HG03558 (cell line): ENCODE measurements at regions not wholly inside any gene's neighbourhood (a gene's known extent, or its start where the extent isn't known, plus 50 kb on each side); places are given as distances from the start of the nearest gene placed in this dataset.

ENCODE experiments used
- ATAC-seq: cut with Tn5 transposase; IDR thresholded peaks from one replicate; pipeline ENCODE4 v1.9.1; 2021; ENCODE audit warnings: moderate number of reproducible peaks; ENCODE audit not compliant: unreplicated experiment; ENCODE audit errors: extremely low read depth

- no peak for ATAC-seq
These were observed 301.3 kb upstream of the SKOR2 start for GRCh38 chr18:47552783-47553182.

GRCh38 chr18:47550611-47551010 lies 299.2 kb upstream of the SKOR2 start:
- no peak for ATAC-seq

GRCh38 chr18:47549021-47549540 lies 297.6 kb upstream of the SKOR2 start:
- no peak for ATAC-seq

DNA sequence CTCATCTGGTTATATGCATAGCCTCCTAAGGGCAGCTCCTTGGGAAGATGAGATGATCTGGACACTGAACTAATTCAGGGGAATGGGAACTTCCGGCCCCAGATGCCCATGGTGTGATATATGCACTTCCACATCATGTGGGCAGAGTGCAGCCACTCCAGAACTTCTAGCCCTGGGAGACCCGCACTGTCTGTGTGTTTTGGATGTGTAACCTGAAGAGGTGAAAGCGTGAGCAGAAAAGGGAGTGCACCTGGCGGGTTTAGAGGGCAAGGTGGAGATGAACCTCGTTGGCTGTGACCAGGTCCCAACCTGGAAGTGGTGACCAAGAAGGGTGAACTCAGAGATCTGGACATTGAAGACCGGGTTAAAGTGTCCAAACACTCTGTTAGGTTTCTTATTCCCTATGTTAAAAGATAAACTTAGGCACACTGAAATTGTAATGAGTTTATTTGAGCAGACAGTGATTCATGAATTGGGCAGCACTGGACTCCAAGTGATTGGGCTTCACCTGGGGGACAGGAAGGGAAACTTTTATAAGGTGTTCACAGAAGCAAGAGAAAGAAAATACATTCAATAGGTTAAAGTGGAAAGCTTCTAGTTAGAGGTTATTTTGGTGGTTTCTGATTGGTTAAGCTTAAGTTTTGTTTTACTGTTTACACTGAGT lies 296.2 kb upstream of the SKOR2 start:
- ATAC-seq = no peak

- ATAC-seq = no peak
These were observed 294.2 kb upstream of the SKOR2 start for GRCh38 chr18:47545613-47546012.

GRCh38 chr18:47543080-47543479 lies 291.6 kb upstream of the SKOR2 start:
- no peak for ATAC-seq

- no peak for ATAC-seq
These were observed 291.1 kb upstream of the SKOR2 start for GRCh38 chr18:47542551-47542950.

DNA sequence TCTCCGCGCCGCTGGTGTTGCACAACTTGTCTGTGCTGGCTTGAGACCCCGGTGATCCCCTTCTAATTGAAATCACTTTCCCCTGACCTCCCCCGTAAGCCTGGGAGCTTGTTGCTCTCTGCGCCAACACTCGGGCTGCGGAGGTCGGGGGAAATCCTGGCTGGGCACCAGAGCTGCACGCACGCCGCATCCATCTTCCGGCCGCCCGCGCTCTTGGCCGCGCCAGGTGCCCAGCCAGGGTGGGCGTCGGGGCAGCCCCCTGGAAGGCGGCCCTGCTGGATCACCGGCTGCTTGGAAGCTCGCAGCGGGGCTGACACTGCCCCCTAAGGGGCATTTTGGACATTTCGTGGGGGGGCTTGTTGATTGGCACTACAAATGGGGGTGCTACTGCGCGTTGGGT lies 280.3 kb upstream of the SKOR2 start:
- ATAC-seq = no peak

DNA sequence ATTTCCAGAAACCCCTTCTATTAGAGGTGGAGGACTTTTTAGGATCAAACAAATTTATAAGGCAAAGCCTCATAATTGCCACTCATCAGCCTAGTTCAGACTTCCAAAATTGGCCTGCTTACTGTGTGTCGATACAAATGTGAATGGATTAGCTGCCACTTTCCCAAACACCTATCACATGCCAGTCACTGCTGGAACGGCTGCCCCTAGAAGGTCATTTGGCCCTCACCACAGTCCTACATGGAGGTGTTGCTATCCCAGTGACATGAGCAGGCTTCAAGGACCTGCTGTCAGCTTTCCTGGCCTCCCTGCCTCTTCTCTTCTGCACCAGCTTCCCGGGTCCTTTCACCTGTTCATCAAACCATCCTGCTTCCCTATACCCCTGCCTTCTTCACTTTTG lies 279.2 kb upstream of the SKOR2 start:
- no peak for ATAC-seq

- ATAC-seq = no peak
These were observed 276.9 kb upstream of the SKOR2 start for GRCh38 chr18:47528343-47528742.

DNA sequence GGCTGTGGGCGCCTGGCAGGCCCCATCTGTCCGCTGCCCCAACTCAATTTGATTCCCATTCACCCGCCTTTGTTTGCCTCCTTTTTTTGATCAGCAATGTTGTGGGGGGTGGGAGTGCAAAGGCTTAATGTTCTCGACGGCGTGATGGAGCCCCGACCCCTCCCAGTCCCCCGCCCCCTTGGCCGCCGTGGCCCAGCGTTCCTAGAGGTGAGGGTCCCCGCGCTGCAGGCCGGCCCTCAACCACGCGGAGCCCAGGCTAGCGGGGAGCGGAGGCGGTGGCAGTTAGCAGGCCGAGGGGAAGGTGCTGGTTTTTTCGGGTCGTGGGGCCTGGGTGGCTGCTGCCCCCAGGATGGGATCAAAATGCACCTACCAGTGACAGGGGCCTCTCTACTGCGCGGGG lies 274.7 kb upstream of the SKOR2 start:
- no peak for ATAC-seq

DNA sequence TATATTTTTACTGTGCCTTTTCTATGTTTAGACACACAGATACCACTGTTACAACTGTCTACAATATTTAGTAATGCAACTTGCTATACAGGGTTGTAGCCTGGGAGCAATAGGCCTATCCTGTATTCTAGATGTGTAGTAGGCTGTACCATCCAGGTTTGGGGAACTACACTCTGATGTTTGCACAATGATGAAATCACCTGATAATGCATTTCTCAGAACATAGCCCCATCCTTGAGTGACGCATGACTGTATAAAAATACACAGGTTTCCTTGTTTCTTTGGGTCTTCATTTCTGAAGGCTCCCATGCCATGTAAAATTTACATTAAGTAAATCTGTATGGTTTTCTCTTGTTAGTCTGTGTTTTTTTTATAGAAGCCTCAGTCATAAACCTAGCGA lies 270.9 kb upstream of the SKOR2 start:
- no peak for ATAC-seq

DNA sequence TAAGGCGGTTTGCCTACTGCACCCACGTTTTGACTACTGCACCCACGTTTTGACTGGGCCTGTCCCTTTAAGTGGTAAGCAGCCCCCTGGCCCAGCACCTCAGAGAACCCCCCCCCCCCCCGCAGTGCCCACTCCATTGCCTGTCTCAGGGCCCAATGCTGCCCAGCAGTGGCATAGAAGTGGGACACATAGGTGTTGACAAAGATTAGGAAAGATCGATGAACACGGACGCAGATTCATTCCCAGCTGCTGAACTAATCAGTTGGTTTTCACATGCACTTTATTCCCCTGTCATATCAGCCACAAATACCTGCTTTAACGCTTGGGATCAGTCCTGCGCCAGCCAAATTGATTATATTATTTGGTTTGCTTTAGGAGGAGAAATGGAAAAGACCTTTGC lies 268.8 kb upstream of the SKOR2 start:
- no peak for ATAC-seq

GRCh38 chr18:47519706-47520105 lies 268.2 kb upstream of the SKOR2 start:
- no peak for ATAC-seq

DNA sequence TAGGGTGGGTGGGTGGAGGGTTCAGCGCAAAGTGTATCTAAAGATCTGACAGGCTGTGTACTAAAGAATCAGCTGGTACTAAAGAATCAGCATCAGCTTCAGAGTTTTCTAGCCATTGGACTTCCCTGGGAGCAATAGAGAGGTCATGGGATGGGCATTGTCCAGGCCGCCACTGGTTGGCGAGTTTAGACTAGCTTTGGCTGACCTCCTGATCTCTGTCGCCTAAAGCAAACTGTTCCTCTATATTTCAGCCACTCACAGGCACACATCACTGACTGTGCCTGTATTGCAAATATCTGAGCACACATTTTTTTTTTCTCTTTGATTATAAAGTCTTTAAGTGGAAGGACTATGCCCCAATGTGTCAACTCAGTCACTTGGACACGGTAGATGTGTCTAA lies 267.8 kb upstream of the SKOR2 start:
- no peak for ATAC-seq

DNA sequence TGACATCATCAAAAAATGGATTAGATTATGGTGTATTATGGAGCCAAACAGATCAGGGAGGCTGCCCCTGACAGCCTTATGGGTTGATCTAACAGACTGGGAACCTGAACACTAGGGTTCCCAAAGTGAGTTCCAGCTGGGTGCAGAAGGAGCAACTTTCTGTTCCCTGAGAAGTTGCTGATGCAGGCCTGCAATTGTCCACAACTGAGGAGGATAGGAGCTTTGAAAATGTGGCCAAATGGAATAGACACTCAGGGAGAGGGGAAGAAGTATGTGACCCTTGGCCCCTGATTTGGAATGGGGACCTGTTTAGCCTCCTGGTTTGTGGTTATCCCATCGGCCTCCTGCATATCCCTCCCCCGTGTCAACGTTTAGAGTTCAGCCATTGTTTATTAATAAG lies 262.2 kb upstream of the SKOR2 start:
- no peak for ATAC-seq

- no peak for ATAC-seq
These were observed 261.4 kb upstream of the SKOR2 start for GRCh38 chr18:47512726-47513435.

DNA sequence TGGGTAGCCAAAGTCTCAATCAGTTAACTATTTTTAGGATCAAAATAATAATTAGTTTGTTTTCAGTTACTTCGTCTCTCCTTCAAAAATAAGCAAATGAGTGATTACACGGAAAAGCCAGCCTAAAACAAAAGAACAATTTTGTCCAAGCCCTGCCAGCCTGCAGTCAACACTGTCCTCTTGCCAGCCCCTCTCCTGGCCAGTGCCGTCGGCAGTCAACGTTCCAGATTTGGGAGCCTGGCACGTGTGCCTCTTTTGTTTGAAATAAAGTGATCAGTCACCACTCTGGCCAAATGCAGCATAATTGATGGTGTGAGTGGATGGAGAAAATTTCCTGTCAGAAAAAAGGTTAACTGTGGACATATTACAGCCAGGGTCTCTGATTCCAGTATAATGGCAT lies 260.6 kb upstream of the SKOR2 start:
- no peak for ATAC-seq

DNA sequence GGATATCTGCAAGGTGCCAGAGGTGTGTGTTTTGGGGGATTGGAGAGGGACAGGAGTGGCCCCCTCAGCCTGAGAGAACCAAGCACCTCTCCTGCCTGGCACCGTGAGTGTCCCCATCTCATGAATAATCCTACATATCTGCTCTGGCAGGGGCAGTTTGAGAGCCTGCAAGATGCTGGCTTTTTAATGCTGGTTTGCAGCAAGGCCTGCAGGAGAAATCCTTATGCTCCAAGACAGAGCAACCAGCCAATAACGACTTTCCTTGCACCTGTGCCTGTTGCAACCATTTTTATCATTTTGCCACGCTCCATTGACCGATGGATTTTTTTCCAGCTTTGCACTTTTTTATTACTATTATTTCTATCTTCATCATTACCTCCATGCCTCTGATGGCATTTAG lies 259.4 kb upstream of the SKOR2 start:
- ATAC-seq = no peak

DNA sequence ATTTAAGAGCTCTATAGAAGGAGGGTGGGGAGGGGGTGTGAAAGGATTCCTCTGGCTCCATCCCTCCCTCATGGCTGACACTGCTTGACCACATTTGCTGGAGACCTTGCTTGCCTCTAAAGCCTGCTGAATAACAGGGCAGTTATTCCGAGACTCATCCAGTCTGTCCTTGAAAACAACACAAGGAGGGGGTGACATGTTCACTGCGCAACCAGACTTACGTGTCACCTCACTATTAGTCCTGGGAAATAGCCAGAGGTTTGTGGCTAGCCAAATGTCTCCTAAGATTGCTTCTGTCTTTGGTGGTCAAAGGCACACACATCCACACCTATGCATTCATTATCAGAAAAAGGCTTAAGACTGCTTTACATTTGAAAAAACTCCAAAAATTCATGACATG lies 256.2 kb upstream of the SKOR2 start:
- no peak for ATAC-seq

DNA sequence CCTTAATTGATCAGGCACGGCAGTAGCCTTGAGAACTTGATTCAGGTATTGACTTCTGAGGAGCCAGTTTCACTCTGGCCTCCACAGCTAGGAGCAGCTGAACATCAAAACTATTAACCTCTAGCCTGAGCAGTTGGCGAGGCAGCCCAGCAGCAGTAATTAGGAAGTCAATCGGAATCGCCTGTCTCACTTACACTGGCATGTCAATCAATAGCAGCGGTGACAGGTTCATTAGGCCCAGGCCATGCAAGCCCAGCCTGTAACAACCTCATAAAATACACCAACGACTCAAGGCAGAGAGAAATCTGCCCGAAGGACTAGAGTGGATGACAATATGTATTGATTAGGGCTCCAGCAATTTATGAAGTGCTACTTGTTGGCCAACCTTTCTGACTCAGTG lies 255.4 kb upstream of the SKOR2 start:
- no peak for ATAC-seq

- ATAC-seq = no peak
These were observed 250.5 kb upstream of the SKOR2 start for GRCh38 chr18:47501946-47502345.
